CD4-positive, alpha-beta T cell (primary cell): ENCODE measurements at regions not wholly inside any gene's neighbourhood (a gene's known extent, or its start where the extent isn't known, plus 50 kb on each side); places are given as distances from the start of the nearest gene placed in this dataset.

Experiments used
- ATAC-seq: fragments of 200-7000 bp; cut with Tn5 transposase; one replicate; pipeline ENCODE4 v1.10.0; 2022; ENCODE audit warnings: mild to moderate bottlenecking; ENCODE audit not compliant: poor library complexity
- CTCF ChIA-PET: fragments of 350-600 bp; sonication (Branson Sonifier 250); formaldehyde crosslinking; loops from one replicate; lab custom pipeline; 2021; ENCODE audit warnings: antibody characterized with exemption, inconsistent platforms; lab: Charles Lee
- POLR2A ChIA-PET: fragments of 350-600 bp; sonication (Branson Sonifier 250); formaldehyde crosslinking; loops from one replicate; lab custom pipeline; 2021; ENCODE audit warnings: antibody characterized with exemption, inconsistent platforms; lab: Charles Lee
- DNase-seq, 14 experiments: peaks; one replicate each; pipeline ENCODE4 v3.0.0-alpha.2; 2013 to 2020; ENCODE audit warnings: mixed read lengths in 2 of 14
- H3K27ac ChIP-seq, 2 donors: one replicate each; pipeline versions ENCODE4 v1.5.1 to v1.7.0; 2013; ENCODE audit warnings: low read length in 2 of 2, low read depth in 1 of 2, mild to moderate bottlenecking in 1 of 2
- H3K27me3 ChIP-seq, 2 experiments: 1 replicate in 1 of 2; 2 replicates in 1 of 2; pipeline versions ENCODE4 v1.6.1 to v1.7.0; 2013; ENCODE audit warnings: low read length in 2 of 2, control low read depth in 1 of 2, mild to moderate bottlenecking in 1 of 2, moderate library complexity in 1 of 2; ENCODE audit not compliant: insufficient read depth in 2 of 2, control insufficient read depth in 1 of 2
- H3K36me3 ChIP-seq: one replicate; pipeline ENCODE4 v1.6.1; 2013; ENCODE audit warnings: low read length, control low read depth; ENCODE audit not compliant: insufficient read depth
- H3K4me1 ChIP-seq: one replicate; pipeline ENCODE4 v1.6.1; 2013; ENCODE audit warnings: low read length, control low read depth; ENCODE audit not compliant: insufficient read depth
- H3K4me3 ChIP-seq: one replicate; pipeline ENCODE4 v1.5.1; 2013; ENCODE audit warnings: mild to moderate bottlenecking, low read length, moderate library complexity
- H3K9me3 ChIP-seq, 2 experiments: 1 replicate in 1 of 2; 2 replicates in 1 of 2; pipeline versions ENCODE4 v1.6.1 to v1.7.0; 2013; ENCODE audit warnings: low read length in 2 of 2, mild to moderate bottlenecking in 2 of 2, control low read depth in 1 of 2, moderate library complexity in 1 of 2; ENCODE audit not compliant: control insufficient read depth in 1 of 2, insufficient read depth in 1 of 2
- H3K27ac Mint-ChIP-seq: one replicate; pipeline ENCODE4 v1.8.0; 2020; ENCODE audit warnings: mixed read lengths
- H3K27me3 Mint-ChIP-seq: one replicate; pipeline ENCODE4 v1.8.0; 2021; ENCODE audit warnings: mixed read lengths
- H3K36me3 Mint-ChIP-seq: one replicate; pipeline ENCODE4 v1.8.0; 2021; ENCODE audit warnings: low read depth, mixed read lengths
- H3K4me1 Mint-ChIP-seq: one replicate; pipeline ENCODE4 v1.8.0; 2021; ENCODE audit warnings: low read depth, mixed read lengths
- H3K4me3 Mint-ChIP-seq: one replicate; pipeline ENCODE4 v1.8.0; 2020; ENCODE audit warnings: mild to moderate bottlenecking, mixed read lengths
- H3K9me3 Mint-ChIP-seq: one replicate; pipeline ENCODE4 v1.8.0; 2020; ENCODE audit warnings: mixed read lengths
- CTCF ChIP-seq: fragments of 200-600 bp; IDR thresholded peaks from one replicate; pipeline ENCODE4 v1.8.0; 2022; ENCODE audit warnings: antibody characterized with exemption, mild to moderate bottlenecking
- intact Hi-C, 2 experiments: fragments of 100-400 bp; cut with DNase I in 1 of 2; cut with micrococcal nuclease in 1 of 2; formaldehyde crosslinking; loops; one replicate each; pipeline versions ENCODE4 v1.15.1 to v1.9.0; 2023 to 2025; cut with DNase I, micrococcal nuclease

DNA sequence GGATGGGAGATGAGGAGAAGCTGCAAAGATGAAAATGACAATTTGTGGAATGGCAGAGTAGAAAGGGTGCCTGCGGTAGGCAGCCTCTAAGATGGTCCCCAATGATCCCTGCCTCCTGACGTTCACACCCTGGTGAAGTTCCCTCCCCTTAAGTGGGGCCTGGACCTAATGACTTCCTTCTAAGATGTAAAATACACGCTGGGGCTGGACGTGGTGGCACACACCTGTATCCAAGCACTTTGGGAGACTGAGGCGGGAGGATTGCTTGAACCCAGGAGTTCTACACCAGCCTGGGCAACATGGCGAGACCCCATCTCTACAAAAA, 60.7 kb upstream of the CREB3L1 start:
- no peaks in the 10 kb centered on the region for H3K27me3 ChIP-seq
- POLR2A ChIA-PET: no interaction called here
- H3K4me3 ChIP-seq: no peak overlapping the region
- DNase-seq: no peak
- no peak for TF ChIP-seq CTCF
- CTCF ChIA-PET: no interaction called here
- Mint-ChIP-seq H3K4me1 (no peaks in the 10 kb centered on the region), H3K27me3 (peaks cover 34% of the 10 kb centered on the region), H3K27ac (no peak overlapping the region), H3K9me3 (no peaks in the 10 kb centered on the region), H3K36me3 (no peaks in the 10 kb centered on the region), H3K4me3 (no peak overlapping the region)
- H3K36me3 ChIP-seq: no peaks in the 10 kb centered on the region
- intact Hi-C loops: no loop called here
- no peak overlapping the region for H3K27ac ChIP-seq
- no peak for ATAC-seq
- H3K9me3 ChIP-seq: no peaks in the 10 kb centered on the region
- no peaks in the 10 kb centered on the region for H3K4me1 ChIP-seq

DNA sequence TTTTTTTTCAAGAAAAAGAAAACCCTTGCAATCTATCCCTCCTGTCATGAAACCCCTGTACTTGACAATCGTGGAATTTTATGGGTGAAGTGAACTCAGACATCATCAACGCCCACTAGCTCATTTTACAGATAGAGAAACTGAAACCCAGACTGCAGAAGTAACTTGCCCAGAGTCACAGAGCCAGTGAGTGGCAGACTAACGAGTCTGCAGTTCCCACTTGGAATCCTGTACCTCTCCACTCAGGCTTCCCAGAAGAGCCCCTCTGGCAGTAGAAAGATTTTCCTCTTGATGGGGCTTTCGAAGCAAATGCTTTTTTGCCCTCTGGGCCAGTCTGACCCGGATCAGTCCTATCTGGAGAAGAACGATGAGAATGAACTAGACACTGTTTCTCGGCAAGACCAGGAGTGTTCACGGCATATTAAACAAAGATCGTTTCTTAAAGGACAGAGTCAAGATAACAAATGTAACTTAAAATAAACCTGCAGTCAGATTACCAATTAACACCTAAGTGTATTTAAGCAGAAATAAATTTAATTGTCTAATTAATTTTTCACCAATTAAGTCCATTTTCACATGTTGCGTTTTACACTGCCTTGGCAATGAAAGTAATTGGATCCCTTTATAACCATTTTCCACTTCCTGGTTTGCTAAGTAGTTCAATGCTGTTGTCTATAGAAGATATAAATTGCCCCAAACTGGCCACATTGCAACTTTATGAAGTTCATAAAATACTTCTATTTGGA, 61.3 kb upstream of the CREB3L1 start:
- Histone ChIP-seq H3K27ac (no peak overlapping the region), H3K36me3 (no peaks in the 10 kb centered on the region), H3K4me3 (no peak overlapping the region), H3K9me3 (no peaks in the 10 kb centered on the region), H3K4me1 (no peaks in the 10 kb centered on the region), H3K27me3 (no peaks in the 10 kb centered on the region)
- no peak for TF ChIP-seq CTCF
- Mint-ChIP-seq H3K27ac (no peak overlapping the region), H3K9me3 (no peaks in the 10 kb centered on the region), H3K27me3 (peaks cover 34% of the 10 kb centered on the region), H3K4me1 (no peaks in the 10 kb centered on the region), H3K36me3 (no peaks in the 10 kb centered on the region), H3K4me3 (no peak overlapping the region)
- ATAC-seq: no peak
- DNase-seq: no peak
- ChIA-PET CTCF (no interaction called here), POLR2A (no interaction called here)
- intact Hi-C loops: no loop called here

GRCh38 chr11:46215208-46215931, 62.1 kb upstream of the CREB3L1 start:
- no peaks in the 10 kb centered on the region for H3K4me1 ChIP-seq
- Mint-ChIP-seq H3K9me3 (no peaks in the 10 kb centered on the region), H3K36me3 (no peaks in the 10 kb centered on the region), H3K27me3 (peaks cover 34% of the 10 kb centered on the region), H3K4me1 (peaks cover 7% of the 10 kb centered on the region), H3K27ac (no peak overlapping the region), H3K4me3 (no peak overlapping the region)
- H3K27me3 ChIP-seq: no peaks in the 10 kb centered on the region
- CTCF ChIA-PET: no interaction called here
- DNase-seq (no peak), ATAC-seq (no peak)
- POLR2A ChIA-PET: no interaction called here
- intact Hi-C loops: no loop called here
- H3K36me3 ChIP-seq: no peaks in the 10 kb centered on the region
- H3K4me3 ChIP-seq: no peak overlapping the region
- H3K9me3 ChIP-seq: no peaks in the 10 kb centered on the region
- H3K27ac ChIP-seq: no peak overlapping the region
- no peak for TF ChIP-seq CTCF
